ENCODE measurements at regions not wholly inside any gene's neighbourhood (a gene's known extent, or its start where the extent isn't known, plus 50 kb on each side); places are given as distances from the start of the nearest gene placed in this dataset.

- Histone ChIP-seq H3K27ac (no peak overlapping the region), H3K4me1 (peaks cover 0 to 10% (median 2%) of the 10 kb centered on the region in 6 donors), H3K4me3 (no peak overlapping the region), H3K27me3 (replicated peaks in 1 of 7) (no peaks in the 10 kb centered on the region), H3K9me3 (no peaks in the 10 kb centered on the region), H3K36me3 (no peaks in the 10 kb centered on the region)
- DNase-seq, result no peak
- intact Hi-C loops (cut with DNase I; ENCODE audit: low total_unique reads), result no loop called here
- 94 to 97% (median 95%) methylated on average over 2 of the region's 2 CpGs for WGBS, 5 donors
- TF ChIP-seq CTCF (IDR thresholded peaks at IDR 0.05 in 8 of 11, conservative IDR thresholded peaks at IDR 0.05 in 3 of 11), result no peak
- TF ChIP-seq POLR2A (IDR thresholded peaks at IDR 0.05), result no peak
- TF ChIP-seq POLR2AphosphoS5 (IDR thresholded peaks at IDR 0.05), result no peak
These were observed 104.4 kb downstream of the BTBD3 start for GRCh38 chr20:12022126-12022525.

GRCh38 chr20:12023194-12023795 lies 105.6 kb downstream of the BTBD3 start:
- no peak for DNase-seq
- no peaks in the 10 kb centered on the region for H3K27me3 ChIP-seq (replicated peaks in 1 of 7)
- no peaks in the 10 kb centered on the region for H3K36me3 ChIP-seq
- 54 to 93% (median 75%) methylated on average over 3 of the region's 3 CpGs for WGBS, 5 donors
- intact Hi-C loops (cut with DNase I; ENCODE audit: low total_unique reads), result no loop called here
- H3K4me3 ChIP-seq, result no peak overlapping the region
- peaks cover 0 to 10% (median 2%) of the 10 kb centered on the region in 6 donors for H3K4me1 ChIP-seq
- no peak overlapping the region for H3K27ac ChIP-seq
- no peak for TF ChIP-seq POLR2A (IDR thresholded peaks at IDR 0.05)
- TF ChIP-seq CTCF (IDR thresholded peaks at IDR 0.05 in 8 of 11, conservative IDR thresholded peaks at IDR 0.05 in 3 of 11), result no peak
- no peak for TF ChIP-seq POLR2AphosphoS5 (IDR thresholded peaks at IDR 0.05)
- H3K9me3 ChIP-seq, result no peaks in the 10 kb centered on the region

GRCh38 chr20:12028771-12029170 lies 111.1 kb downstream of the BTBD3 start:
- H3K4me3 ChIP-seq, result no peak overlapping the region
- H3K4me1 ChIP-seq, result no peaks in the 10 kb centered on the region
- DNase-seq, result no peak
- no peaks in the 10 kb centered on the region for H3K36me3 ChIP-seq
- 86 to 94% (median 88%) methylated on average over 6 of the region's 6 CpGs for WGBS, 5 donors
- intact Hi-C loops (cut with DNase I; ENCODE audit: low total_unique reads), result no loop called here
- no peak overlapping the region for H3K27ac ChIP-seq
- H3K27me3 ChIP-seq (replicated peaks in 1 of 7), result no peaks in the 10 kb centered on the region
- no peaks in the 10 kb centered on the region for H3K9me3 ChIP-seq
- no peak for TF ChIP-seq POLR2A (IDR thresholded peaks at IDR 0.05)
- TF ChIP-seq POLR2AphosphoS5 (IDR thresholded peaks at IDR 0.05), result no peak
- TF ChIP-seq CTCF (IDR thresholded peaks at IDR 0.05 in 8 of 11, conservative IDR thresholded peaks at IDR 0.05 in 3 of 11), result no peak

GRCh38 chr20:12030470-12030869 lies 112.8 kb downstream of the BTBD3 start:
- Histone ChIP-seq H3K27me3 (replicated peaks in 1 of 7) (no peaks in the 10 kb centered on the region), H3K36me3 (no peaks in the 10 kb centered on the region), H3K4me3 (no peak overlapping the region), H3K4me1 (no peaks in the 10 kb centered on the region), H3K9me3 (no peaks in the 10 kb centered on the region), H3K27ac (no peak overlapping the region)
- no peak for TF ChIP-seq POLR2A (IDR thresholded peaks at IDR 0.05)
- no peak for TF ChIP-seq POLR2AphosphoS5 (IDR thresholded peaks at IDR 0.05)
- TF ChIP-seq CTCF (IDR thresholded peaks at IDR 0.05 in 8 of 11, conservative IDR thresholded peaks at IDR 0.05 in 3 of 11), result no peak
- intact Hi-C loops (cut with DNase I; ENCODE audit: low total_unique reads), result no loop called here
- DNase-seq, result no peak
- 93 to 95% (median 95%) methylated on average over 4 of the region's 4 CpGs for WGBS, 5 donors
